ENCODE measurements at regions not wholly inside any gene's neighbourhood (a gene's known extent, or its start where the extent isn't known, plus 50 kb on each side); places are given as distances from the start of the nearest gene placed in this dataset.
"Not testable (repeated sequence)": the region's sequence is repeated elsewhere in the genome, so short reads cannot be mapped to it uniquely, and the experiment has no call there.

- no peak overlapping the region for H3K4me3 Mint-ChIP-seq
- peaks cover 12% of the 10 kb centered on the region for H3K9me3 Mint-ChIP-seq
- H3K4me1 Mint-ChIP-seq = no peaks in the 10 kb centered on the region
- no peaks in the 10 kb centered on the region for H3K27me3 Mint-ChIP-seq (ENCODE audit: low read depth, poor library complexity)
- TF ChIP-seq, protein P1, sequence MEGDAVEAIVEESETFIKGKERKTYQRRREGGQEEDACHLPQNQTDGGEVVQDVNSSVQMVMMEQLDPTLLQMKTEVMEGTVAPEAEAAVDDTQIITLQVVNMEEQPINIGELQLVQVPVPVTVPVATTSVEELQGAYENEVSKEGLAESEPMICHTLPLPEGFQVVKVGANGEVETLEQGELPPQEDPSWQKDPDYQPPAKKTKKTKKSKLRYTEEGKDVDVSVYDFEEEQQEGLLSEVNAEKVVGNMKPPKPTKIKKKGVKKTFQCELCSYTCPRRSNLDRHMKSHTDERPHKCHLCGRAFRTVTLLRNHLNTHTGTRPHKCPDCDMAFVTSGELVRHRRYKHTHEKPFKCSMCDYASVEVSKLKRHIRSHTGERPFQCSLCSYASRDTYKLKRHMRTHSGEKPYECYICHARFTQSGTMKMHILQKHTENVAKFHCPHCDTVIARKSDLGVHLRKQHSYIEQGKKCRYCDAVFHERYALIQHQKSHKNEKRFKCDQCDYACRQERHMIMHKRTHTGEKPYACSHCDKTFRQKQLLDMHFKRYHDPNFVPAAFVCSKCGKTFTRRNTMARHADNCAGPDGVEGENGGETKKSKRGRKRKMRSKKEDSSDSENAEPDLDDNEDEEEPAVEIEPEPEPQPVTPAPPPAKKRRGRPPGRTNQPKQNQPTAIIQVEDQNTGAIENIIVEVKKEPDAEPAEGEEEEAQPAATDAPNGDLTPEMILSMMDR (IDR thresholded peaks at IDR 0.05) = no peak
- no peak for DNase-seq
- H3K36me3 Mint-ChIP-seq (ENCODE audit: low read depth) = no peaks in the 10 kb centered on the region
- H3K27ac Mint-ChIP-seq = no peak overlapping the region
Measured at GRCh38 chr1:166738873-166739272, 100.4 kb upstream of the POGK start.

GRCh38 chr1:166740668-166741276 lies 98.5 kb upstream of the POGK start:
- Mint-ChIP-seq H3K9me3 (peaks cover 8% of the 10 kb centered on the region), H3K4me1 (no peaks in the 10 kb centered on the region), H3K27ac (no peak overlapping the region), H3K27me3 (ENCODE audit: low read depth, poor library complexity) (no peaks in the 10 kb centered on the region), H3K4me3 (no peak overlapping the region), H3K36me3 (ENCODE audit: low read depth) (no peaks in the 10 kb centered on the region)
- no peak for DNase-seq
- TF ChIP-seq, protein P1 (IDR thresholded peaks at IDR 0.05) = no peak

GRCh38 chr1:166763318-166763717 lies 76.0 kb upstream of the POGK start:
- H3K9me3 Mint-ChIP-seq = no peaks in the 10 kb centered on the region

GRCh38 chr1:166766942-166767341 lies 72.3 kb upstream of the POGK start:
- Mint-ChIP-seq H3K9me3 (peaks cover 11% of the 10 kb centered on the region), H3K36me3 (ENCODE audit: low read depth) (no peaks in the 10 kb centered on the region), H3K4me3 (no peak overlapping the region), H3K27me3 (ENCODE audit: low read depth, poor library complexity) (peaks cover 5% of the 10 kb centered on the region), H3K4me1 (no peaks in the 10 kb centered on the region), H3K27ac (no peak overlapping the region)
- no peak for DNase-seq
- TF ChIP-seq, protein P1 (IDR thresholded peaks at IDR 0.05) = no peak

More at GRCh38 chr1:166763318-166763717, 76.0 kb upstream of the POGK start:
- no peak for DNase-seq
- Mint-ChIP-seq H3K36me3 (ENCODE audit: low read depth) (no peaks in the 10 kb centered on the region), H3K27me3 (ENCODE audit: low read depth, poor library complexity) (no peaks in the 10 kb centered on the region), H3K4me3 (no peak overlapping the region), H3K4me1 (no peaks in the 10 kb centered on the region), H3K27ac (no peak overlapping the region)
- TF ChIP-seq, protein P1 (IDR thresholded peaks at IDR 0.05) = no peak

DNA sequence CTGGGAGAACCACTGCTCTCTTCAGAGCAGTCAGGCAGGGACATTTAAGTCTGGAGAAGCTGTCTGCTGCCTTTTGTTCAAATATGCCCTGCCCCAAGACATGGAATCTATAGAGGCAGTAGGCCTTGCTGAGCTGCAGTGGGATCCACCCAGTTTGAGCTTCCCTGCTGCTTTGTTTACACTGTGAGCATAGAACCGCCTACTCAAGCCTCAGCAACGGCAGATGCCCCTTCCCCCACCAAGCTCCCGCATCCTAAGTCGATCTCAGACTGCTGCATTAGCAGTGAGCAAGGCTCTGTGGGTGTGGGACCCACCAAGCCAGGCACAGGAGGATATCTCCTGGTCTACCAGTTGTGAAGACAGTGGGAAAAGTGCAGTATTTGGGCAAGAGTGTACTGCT lies 54.6 kb upstream of the POGK start:
- not testable (repeated sequence) for DNase-seq; H3K27ac Mint-ChIP-seq; H3K27me3 Mint-ChIP-seq (ENCODE audit: low read depth, poor library complexity); H3K36me3 Mint-ChIP-seq (ENCODE audit: low read depth); H3K4me3 Mint-ChIP-seq; H3K4me1 Mint-ChIP-seq
- peaks cover 17% of the 10 kb centered on the region for H3K9me3 Mint-ChIP-seq

DNA sequence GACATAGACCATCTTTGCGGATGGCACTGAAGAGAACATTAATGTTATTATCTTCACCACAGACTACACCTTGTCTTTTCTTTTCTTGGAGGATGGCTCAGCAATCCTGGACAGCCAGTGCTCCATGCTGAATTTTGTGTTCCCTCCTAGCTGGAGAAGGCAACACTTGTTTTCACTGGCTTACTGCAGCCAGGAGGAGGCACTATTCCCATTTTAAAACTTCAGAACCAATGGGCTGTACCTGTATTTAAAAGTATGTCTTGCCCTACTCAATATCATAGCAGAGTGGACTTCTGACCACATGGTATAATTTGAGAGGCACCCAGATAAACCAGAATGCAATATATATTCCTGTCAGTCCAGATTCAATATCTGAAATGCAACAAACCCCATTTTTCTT lies 53.3 kb upstream of the POGK start:
- Mint-ChIP-seq H3K36me3 (ENCODE audit: low read depth) (no peaks in the 10 kb centered on the region), H3K4me3 (no peak overlapping the region), H3K27me3 (ENCODE audit: low read depth, poor library complexity) (peaks cover 13% of the 10 kb centered on the region), H3K4me1 (peaks cover 10% of the 10 kb centered on the region), H3K27ac (no peak overlapping the region), H3K9me3 (peaks cover 9% of the 10 kb centered on the region)
- DNase-seq = no peak
- TF ChIP-seq, protein P1 (IDR thresholded peaks at IDR 0.05) = no peak
